IPS-15b (cell line): ENCODE measurements at regions not wholly inside any gene's neighbourhood (a gene's known extent, or its start where the extent isn't known, plus 50 kb on each side); places are given as distances from the start of the nearest gene placed in this dataset.

ENCODE experiments used
- H3K27me3 ChIP-seq: one replicate; pipeline ENCODE4 v1.6.1; 2013; ENCODE audit warnings: low read length; ENCODE audit not compliant: control insufficient read depth, insufficient read depth
- H3K36me3 ChIP-seq: one replicate; pipeline ENCODE4 v1.6.1; 2013; ENCODE audit warnings: low read length; ENCODE audit not compliant: control insufficient read depth, insufficient read depth
- H3K4me1 ChIP-seq: one replicate; pipeline ENCODE4 v1.6.1; 2013; ENCODE audit warnings: mild to moderate bottlenecking, low read length; ENCODE audit not compliant: control insufficient read depth, insufficient read depth
- H3K4me3 ChIP-seq: one replicate; pipeline ENCODE4 v1.5.1; 2013; ENCODE audit warnings: low read depth, low read length
- H3K9ac ChIP-seq: one replicate; pipeline ENCODE4 v1.6.1; 2013; ENCODE audit warnings: low read depth, mild to moderate bottlenecking, low read length
- H3K9me3 ChIP-seq: one replicate; pipeline ENCODE4 v1.6.1; 2013; ENCODE audit warnings: mild to moderate bottlenecking, low read length; ENCODE audit not compliant: control insufficient read depth, insufficient read depth

DNA sequence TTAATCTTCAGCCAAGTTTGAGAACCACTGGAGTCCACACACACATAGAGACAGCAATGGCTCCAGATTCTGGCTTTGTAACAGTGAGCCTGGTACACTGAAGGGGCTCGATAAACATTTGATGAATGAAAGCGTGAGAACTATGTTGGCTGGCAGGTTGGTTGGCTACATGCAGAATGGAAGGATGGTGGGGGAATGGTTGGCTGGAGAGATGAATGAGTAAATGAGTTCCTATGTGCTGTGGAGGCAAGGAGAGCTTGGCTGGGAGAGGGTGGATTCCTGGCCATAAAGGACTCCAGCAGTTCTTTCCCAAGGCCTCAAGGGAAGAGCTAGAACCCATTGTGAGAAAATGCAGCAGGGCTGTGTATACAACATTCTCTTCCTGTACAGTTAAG is 168.0 kb upstream of the NECTIN1 start:
- Histone ChIP-seq H3K9me3 (no peaks in the 10 kb centered on the region), H3K4me1 (no peaks in the 10 kb centered on the region), H3K27me3 (no peaks in the 10 kb centered on the region), H3K36me3 (no peaks in the 10 kb centered on the region), H3K4me3 (no peak overlapping the region), H3K9ac (no peak overlapping the region)

DNA sequence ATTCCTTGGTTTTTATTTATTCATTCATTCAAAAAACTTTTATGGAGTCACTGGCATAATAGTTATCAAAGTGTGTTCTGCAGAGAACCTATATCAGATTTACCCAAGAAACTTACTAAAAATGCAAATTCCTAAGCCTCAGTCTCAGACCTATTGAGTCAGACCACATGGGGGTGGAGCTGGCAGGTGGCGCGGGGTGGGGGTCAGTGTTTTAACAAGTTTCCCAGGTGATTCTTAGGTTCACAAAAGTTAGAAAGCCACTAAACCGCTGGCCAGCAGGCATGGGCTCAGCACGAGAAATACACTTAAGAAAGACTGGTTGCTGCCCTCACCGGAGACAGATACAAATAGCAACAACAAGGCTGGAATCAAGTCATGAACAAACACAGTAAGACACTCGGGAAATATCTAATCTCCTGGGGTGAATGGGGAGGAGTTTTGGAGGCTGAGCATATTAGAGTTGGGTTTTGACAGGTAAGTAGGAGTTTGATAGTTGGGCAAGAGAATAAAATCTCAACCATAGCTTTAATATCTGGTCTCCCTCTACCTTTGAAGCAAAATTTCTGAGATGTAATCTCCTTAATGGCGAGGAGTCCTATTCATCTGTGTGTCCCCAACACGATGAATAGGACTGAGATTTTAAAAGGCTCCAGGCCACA is 167.5 kb upstream of the NECTIN1 start:
- Histone ChIP-seq H3K4me3 (no peak overlapping the region), H3K36me3 (no peaks in the 10 kb centered on the region), H3K27me3 (no peaks in the 10 kb centered on the region), H3K9me3 (no peaks in the 10 kb centered on the region), H3K9ac (no peak overlapping the region), H3K4me1 (no peaks in the 10 kb centered on the region)

DNA sequence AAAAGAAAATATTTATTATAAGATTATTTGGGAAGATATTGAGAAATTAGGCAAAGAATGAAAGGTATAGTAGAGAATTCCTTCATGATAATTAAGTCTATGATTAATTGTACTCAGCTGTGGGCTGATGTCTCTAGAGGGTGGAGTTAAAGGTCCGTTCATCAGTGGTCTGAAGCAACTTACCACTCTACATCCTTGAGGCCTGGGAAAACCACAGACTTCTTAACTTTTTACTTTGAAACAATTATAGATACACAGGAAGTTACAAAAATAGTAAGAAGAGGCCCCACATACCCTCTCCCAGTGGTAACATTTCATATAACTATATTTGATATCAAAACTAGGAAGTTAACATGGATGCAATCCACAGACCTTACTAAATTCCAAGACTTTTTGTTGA is 167.0 kb upstream of the NECTIN1 start:
- H3K9me3 ChIP-seq: no peaks in the 10 kb centered on the region
- no peaks in the 10 kb centered on the region for H3K36me3 ChIP-seq
- no peak overlapping the region for H3K4me3 ChIP-seq
- no peaks in the 10 kb centered on the region for H3K27me3 ChIP-seq
- no peak overlapping the region for H3K9ac ChIP-seq
- no peaks in the 10 kb centered on the region for H3K4me1 ChIP-seq

DNA sequence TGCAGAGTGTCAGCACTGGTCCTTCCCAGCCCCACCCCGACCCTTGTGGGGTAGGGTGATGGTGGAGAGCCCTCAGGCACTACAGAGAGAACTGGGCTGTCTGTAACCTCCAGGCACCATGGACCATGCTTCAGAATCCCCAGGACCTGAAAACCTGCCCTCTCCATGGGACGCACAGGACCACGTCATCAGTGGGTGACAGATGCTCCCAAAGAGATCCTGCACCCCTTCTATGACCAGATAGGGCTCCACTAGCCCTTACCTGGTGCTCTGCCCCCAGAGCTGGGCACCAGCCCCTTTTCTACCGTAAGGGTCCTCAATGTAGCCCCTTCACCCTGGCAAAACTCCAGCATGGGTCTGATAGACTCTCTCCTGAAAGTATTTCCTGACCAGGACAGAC is 165.9 kb upstream of the NECTIN1 start:
- Histone ChIP-seq H3K9me3 (no peaks in the 10 kb centered on the region), H3K4me3 (no peak overlapping the region), H3K9ac (no peak overlapping the region), H3K4me1 (no peaks in the 10 kb centered on the region), H3K36me3 (no peaks in the 10 kb centered on the region), H3K27me3 (peaks cover 2% of the 10 kb centered on the region)

DNA sequence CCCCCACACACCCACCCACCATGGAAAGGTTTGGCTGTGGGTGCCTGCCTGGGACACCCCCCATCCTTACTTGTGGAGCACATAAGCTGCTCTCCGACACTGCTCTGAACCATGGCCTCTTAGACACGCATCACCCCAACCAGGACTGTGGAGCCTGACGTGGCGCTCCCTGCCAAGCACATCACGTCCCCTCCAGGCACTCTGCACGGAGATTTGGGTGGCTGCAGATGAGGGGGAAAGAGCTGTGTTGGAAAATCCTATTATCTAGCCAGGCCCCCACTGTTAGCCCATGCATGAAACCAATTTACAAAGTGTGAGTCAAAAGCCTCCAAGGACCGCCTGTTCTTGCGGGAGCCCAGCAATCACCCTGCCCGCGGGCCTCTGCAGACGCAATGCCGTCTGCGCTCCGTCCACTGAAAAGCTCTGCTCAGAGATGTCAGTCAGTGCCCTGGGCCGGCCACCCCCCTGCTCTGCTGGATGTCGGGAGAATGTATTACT is 163.4 kb upstream of the NECTIN1 start:
- no peak overlapping the region for H3K9ac ChIP-seq
- no peaks in the 10 kb centered on the region for H3K4me1 ChIP-seq
- H3K36me3 ChIP-seq: no peaks in the 10 kb centered on the region
- H3K9me3 ChIP-seq: no peaks in the 10 kb centered on the region
- no peak overlapping the region for H3K4me3 ChIP-seq
- peaks cover 2% of the 10 kb centered on the region for H3K27me3 ChIP-seq

DNA sequence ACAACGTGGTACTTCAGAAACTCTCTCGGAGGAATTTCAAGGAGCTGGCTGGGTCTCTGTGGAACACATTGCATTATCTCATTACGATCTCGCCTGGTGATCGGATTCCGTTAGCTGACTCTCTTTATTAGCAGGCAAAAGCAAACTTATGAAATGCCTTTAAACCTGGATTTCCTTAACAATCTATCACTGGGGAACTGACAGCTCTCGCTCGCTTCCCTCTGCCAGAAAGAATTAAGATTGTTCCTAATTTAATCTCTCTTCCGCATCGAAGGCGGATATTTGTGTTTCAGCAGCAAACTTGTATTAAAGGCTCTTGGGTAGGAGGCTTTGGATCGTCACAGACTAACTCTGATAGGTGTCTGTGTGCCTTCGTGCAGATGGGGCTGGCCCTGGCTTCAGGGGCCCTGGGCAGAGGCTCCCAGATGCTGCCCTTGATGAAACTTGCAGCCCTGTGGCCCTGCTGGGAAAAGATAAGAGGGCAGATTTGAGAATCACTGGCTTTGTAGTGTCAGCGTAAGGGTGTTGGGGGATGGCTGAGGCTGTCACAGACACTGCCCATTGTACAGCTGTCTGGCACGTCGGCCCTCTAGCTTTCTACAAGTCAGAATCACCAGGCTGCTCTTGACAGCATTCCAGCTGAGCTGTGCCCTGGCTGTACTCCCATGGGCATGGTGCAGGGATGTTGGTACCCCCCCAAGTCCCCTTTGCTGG is 162.2 kb upstream of the NECTIN1 start:
- H3K4me3 ChIP-seq: no peak overlapping the region
- peaks cover 2% of the 10 kb centered on the region for H3K27me3 ChIP-seq
- no peaks in the 10 kb centered on the region for H3K9me3 ChIP-seq
- H3K4me1 ChIP-seq: no peaks in the 10 kb centered on the region
- no peak overlapping the region for H3K9ac ChIP-seq
- H3K36me3 ChIP-seq: no peaks in the 10 kb centered on the region

DNA sequence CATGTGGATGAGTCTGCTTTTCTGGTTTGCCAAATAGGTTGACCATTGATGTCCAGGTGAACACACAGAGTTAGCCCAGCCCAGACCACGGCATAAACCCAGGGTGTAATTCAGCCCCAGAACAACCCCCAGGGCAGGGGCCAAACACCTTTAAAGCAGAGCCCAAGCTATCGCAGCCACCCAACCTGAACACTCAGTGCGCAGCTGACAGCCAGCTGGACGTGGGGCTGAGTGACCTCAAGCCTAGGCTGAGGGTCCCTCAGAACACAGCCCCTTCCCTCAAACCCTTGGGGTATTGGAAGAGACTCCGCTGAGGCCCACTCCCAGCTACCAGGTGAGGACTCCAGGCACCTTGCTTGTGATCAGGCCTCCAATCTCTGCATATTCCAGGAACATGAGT is 161.5 kb upstream of the NECTIN1 start:
- H3K27me3 ChIP-seq: peaks cover 2% of the 10 kb centered on the region

DNA sequence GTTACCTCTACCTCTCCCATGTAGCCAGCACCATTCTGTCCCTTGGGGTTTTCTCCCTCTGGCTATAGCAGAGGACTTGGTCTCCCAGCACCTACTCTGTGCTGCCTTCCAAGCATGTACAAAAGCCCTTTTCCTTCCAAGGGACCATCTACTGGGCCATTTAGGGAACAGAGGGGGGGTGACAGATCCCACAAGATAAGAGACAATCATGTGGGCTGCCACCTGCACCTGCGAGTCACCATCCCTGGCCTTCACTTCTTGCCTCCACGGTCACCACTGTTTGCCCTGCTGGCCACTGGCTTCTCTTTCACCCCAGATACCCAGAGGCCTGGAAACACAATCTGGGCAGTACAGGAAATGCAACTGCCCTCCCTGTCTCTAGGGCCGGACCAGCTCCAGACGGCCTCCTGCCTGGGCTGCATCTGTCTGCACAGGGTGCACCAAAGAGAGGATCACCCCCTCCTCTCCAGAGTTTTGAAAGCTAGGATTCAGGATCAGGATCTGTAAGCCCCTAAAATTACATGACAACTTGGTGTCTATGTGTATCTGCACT is 160.8 kb upstream of the NECTIN1 start:
- peaks cover 2% of the 10 kb centered on the region for H3K27me3 ChIP-seq
- no peaks in the 10 kb centered on the region for H3K4me1 ChIP-seq
- H3K9me3 ChIP-seq: no peaks in the 10 kb centered on the region
- H3K4me3 ChIP-seq: no peak overlapping the region
- H3K36me3 ChIP-seq: no peaks in the 10 kb centered on the region
- no peak overlapping the region for H3K9ac ChIP-seq

More for the DNA sequence above, 161.5 kb upstream of the NECTIN1 start:
- H3K4me1 ChIP-seq: no peaks in the 10 kb centered on the region
- H3K36me3 ChIP-seq: no peaks in the 10 kb centered on the region
- no peaks in the 10 kb centered on the region for H3K9me3 ChIP-seq
- no peak overlapping the region for H3K4me3 ChIP-seq
- no peak overlapping the region for H3K9ac ChIP-seq

DNA sequence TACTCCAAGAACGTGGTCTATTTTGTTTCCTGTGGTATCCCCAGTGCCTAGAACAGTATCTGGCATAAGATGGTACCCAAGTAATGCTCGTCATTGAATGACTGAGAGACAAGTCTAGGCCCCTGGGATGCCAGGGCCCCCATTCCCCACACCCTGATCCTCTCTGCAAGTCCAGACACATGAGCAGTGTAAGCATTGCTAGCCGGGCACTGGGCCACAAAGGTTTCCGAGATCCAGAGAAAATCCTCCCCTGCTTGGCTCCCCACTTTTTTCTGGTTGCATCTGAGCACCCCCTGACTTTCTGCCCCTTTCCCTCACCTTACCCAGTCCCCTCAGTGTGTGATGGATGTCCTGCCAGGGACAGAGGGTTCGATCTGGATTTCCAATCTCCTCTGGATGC is 160.1 kb upstream of the NECTIN1 start:
- Histone ChIP-seq H3K4me3 (no peak overlapping the region), H3K9me3 (no peaks in the 10 kb centered on the region), H3K9ac (no peak overlapping the region), H3K36me3 (no peaks in the 10 kb centered on the region), H3K4me1 (no peaks in the 10 kb centered on the region), H3K27me3 (peaks cover 2% of the 10 kb centered on the region)

DNA sequence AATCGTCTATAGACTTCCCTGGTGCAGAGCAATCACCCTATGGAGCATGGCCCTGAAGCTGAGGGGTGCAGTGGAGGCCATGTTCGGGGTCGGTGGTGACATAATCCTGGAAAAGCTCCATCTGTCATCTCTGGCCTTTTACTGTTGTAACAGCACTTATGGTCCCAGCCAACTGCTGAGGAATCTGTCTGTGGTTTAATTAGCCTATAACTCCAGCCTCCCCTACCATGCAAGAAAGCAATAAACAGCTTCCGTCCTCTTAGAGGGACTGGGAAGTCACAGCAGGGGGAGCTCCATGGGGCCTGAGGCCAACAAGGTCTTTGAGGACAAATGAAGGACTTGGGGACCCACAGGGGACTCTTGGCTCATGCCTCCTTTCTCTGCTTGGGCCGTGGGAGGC is 159.1 kb upstream of the NECTIN1 start:
- Histone ChIP-seq H3K27me3 (peaks cover 2% of the 10 kb centered on the region), H3K4me3 (no peak overlapping the region), H3K36me3 (no peaks in the 10 kb centered on the region), H3K9ac (no peak overlapping the region), H3K9me3 (no peaks in the 10 kb centered on the region), H3K4me1 (no peaks in the 10 kb centered on the region)

DNA sequence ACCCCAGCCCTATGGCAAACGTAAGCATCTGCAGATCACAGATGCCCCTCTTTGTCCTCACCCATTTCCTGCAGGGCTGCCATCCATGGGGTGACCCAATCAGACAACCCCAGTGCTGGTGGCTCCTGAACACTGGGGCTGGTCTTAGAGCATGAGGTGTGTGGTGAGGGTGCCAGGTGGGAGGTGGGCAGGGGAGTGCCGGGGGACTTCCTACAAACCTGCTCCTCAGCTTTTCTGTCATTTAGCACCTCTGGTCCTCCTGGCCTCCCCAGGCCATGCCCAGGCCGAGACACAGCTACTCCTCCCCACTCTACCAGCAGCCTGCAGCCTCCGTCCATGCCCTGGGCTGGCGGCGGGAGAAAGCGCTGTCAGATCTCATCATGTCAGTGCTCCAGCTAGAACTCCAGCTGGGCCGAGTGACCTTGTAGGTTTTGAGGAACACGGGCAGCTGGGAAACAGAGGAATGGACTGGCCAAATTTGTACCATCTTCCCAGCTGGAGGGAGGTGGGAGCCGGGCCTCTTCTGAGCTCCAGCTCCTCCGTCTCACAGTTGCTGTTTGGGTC is 157.7 kb upstream of the NECTIN1 start:
- Histone ChIP-seq H3K9ac (no peak overlapping the region), H3K4me3 (no peak overlapping the region), H3K4me1 (no peaks in the 10 kb centered on the region), H3K27me3 (peaks cover 2% of the 10 kb centered on the region), H3K9me3 (no peaks in the 10 kb centered on the region), H3K36me3 (no peaks in the 10 kb centered on the region)
